ENCODE measurements at regions not wholly inside any gene's neighbourhood (a gene's known extent, or its start where the extent isn't known, plus 50 kb on each side); places are given as distances from the start of the nearest gene placed in this dataset.

DNA sequence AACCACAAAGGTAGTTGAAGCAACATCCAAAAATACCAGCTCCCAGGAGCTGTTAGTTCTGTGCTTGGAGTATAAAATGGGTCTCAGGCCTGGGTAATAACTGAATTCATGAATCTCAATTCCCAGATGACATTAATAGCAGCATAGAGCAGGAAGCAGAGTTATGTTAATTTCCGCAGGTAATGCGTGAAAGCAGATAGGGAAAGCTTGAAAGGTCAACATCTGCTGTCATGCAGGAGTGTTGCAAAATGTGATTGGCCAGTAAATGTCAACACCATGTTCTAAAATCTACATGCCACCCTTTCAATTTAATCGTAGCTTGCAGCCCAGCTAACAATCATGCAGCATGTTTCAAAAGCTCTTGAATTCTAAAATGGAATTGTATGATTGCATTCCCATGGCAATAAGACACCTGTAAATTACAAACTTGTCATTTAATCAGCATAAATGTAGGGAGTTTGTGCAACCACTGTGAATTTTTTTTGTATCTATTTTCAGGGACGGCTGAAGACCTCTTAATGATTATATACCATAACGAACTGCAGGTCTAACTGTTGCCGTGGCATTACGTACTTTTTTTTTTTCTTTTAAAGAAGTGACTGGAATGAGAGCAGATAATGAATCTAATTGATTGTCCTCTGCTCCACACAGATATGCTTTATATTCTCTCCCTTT, 635.8 kb upstream of the FOXG1 start:
- ChIA-PET CTCF (interaction anchor here (0.6 kb wide), 1 partner anchor 336 kb away, joined by 3 read pairs; no protein-coding TSS in a partner anchor), POLR2A (no interaction called here)
- Histone ChIP-seq H3K9ac (ENCODE audit: low read length) (no peak overlapping the region), H3K27me3 (replicated peaks in 1 of 4; ENCODE audit: control extremely low read depth in 1 of 4, control insufficient read depth in 3 of 4, insufficient read depth in 4 of 4, low read length in 3 of 4) (no peaks in the 10 kb centered on the region), H3K79me2 (ENCODE audit: control insufficient read depth, insufficient read depth, low read length) (no peaks in the 10 kb centered on the region), H3K4me2 (replicated peaks; ENCODE audit: low read depth, low read length, poor library complexity, severe bottlenecking) (no peak overlapping the region), H3K27ac (ENCODE audit: low read length in 2 of 2) (no peak overlapping the region), H3K4me1 (ENCODE audit: control insufficient read depth in 2 of 2, insufficient read depth in 2 of 2, low read length in 2 of 2) (no peaks in the 10 kb centered on the region), H4K20me1 (ENCODE audit: control insufficient read depth, insufficient read depth, low read length, poor library complexity, severe bottlenecking) (no peaks in the 10 kb centered on the region), H3K36me3 (replicated peaks in 1 of 2; ENCODE audit: control extremely low read depth in 1 of 2, control insufficient read depth in 1 of 2, extremely low read depth in 1 of 2, insufficient read depth in 2 of 2, low read length in 1 of 2) (no peaks in the 10 kb centered on the region), H3K9me3 (ENCODE audit: control extremely low read depth in 1 of 3, control insufficient read depth in 2 of 3, insufficient read depth in 1 of 3, low read length in 2 of 3) (no peaks in the 10 kb centered on the region), H2AFZ (ENCODE audit: insufficient read depth, low read depth, low read length, poor library complexity, severe bottlenecking) (no peak overlapping the region), H3K4me3 (ENCODE audit: control extremely low read depth in 1 of 5, extremely low read depth in 1 of 5, insufficient read depth in 1 of 5, low read depth in 2 of 5, low read length in 4 of 5) (no peak overlapping the region)
- Mint-ChIP-seq H3K4me3 (no peak overlapping the region), H3K9me3 (ENCODE audit: insufficient read depth) (peaks cover 9% of the 10 kb centered on the region), H3K27ac (no peak overlapping the region), H3K4me1 (no peaks in the 10 kb centered on the region), H3K27me3 (no peaks in the 10 kb centered on the region)
- intact Hi-C loops (cut with micrococcal nuclease), result no loop called here
- no CpG with 5 or more reads among the region's 7 CpGs for WGBS (ENCODE audit: insufficient coverage)
- TF ChIP-seq EZH2 (IDR thresholded peaks at IDR 0.05; ENCODE audit: borderline replicate concordance, insufficient read depth, low read depth, low read length, poor library complexity, severe bottlenecking), result no peak
- TF ChIP-seq, protein P1, sequence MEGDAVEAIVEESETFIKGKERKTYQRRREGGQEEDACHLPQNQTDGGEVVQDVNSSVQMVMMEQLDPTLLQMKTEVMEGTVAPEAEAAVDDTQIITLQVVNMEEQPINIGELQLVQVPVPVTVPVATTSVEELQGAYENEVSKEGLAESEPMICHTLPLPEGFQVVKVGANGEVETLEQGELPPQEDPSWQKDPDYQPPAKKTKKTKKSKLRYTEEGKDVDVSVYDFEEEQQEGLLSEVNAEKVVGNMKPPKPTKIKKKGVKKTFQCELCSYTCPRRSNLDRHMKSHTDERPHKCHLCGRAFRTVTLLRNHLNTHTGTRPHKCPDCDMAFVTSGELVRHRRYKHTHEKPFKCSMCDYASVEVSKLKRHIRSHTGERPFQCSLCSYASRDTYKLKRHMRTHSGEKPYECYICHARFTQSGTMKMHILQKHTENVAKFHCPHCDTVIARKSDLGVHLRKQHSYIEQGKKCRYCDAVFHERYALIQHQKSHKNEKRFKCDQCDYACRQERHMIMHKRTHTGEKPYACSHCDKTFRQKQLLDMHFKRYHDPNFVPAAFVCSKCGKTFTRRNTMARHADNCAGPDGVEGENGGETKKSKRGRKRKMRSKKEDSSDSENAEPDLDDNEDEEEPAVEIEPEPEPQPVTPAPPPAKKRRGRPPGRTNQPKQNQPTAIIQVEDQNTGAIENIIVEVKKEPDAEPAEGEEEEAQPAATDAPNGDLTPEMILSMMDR (IDR thresholded peaks at IDR 0.05), result no peak
- ATAC-seq (ENCODE audit: low read depth) (no peak), DNase-seq (no peak)

DNA sequence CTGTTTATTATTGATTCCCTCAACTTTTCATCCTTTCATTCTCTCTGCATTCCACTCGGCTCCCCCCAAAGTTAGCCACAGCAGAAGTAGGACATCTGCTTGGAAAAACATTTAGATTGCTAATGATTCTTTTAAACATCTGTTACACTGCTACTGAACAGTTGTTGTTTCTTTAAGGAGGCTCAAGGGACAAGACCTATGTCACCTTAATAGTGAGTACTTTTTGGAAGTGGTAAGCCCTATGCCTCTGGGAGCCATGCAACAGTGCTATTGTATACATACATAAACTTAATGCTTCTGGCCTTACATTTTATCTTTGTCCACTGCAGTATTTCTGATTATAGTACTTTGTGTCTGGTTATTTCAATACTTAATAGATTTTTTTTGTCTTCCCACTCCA, 628.2 kb upstream of the FOXG1 start:
- Histone ChIP-seq H2AFZ (ENCODE audit: insufficient read depth, low read depth, low read length, poor library complexity, severe bottlenecking) (no peak overlapping the region), H3K27ac (ENCODE audit: low read length in 2 of 2) (no peak overlapping the region), H3K36me3 (replicated peaks in 1 of 2; ENCODE audit: control extremely low read depth in 1 of 2, control insufficient read depth in 1 of 2, extremely low read depth in 1 of 2, insufficient read depth in 2 of 2, low read length in 1 of 2) (no peaks in the 10 kb centered on the region), H3K4me1 (ENCODE audit: control insufficient read depth in 2 of 2, insufficient read depth in 2 of 2, low read length in 2 of 2) (no peaks in the 10 kb centered on the region), H3K9me3 (ENCODE audit: control extremely low read depth in 1 of 3, control insufficient read depth in 2 of 3, insufficient read depth in 1 of 3, low read length in 2 of 3) (no peaks in the 10 kb centered on the region), H3K4me2 (replicated peaks; ENCODE audit: low read depth, low read length, poor library complexity, severe bottlenecking) (no peak overlapping the region), H3K9ac (ENCODE audit: low read length) (no peak overlapping the region), H3K79me2 (ENCODE audit: control insufficient read depth, insufficient read depth, low read length) (no peaks in the 10 kb centered on the region), H4K20me1 (ENCODE audit: control insufficient read depth, insufficient read depth, low read length, poor library complexity, severe bottlenecking) (no peaks in the 10 kb centered on the region), H3K27me3 (replicated peaks in 1 of 4; ENCODE audit: control extremely low read depth in 1 of 4, control insufficient read depth in 3 of 4, insufficient read depth in 4 of 4, low read length in 3 of 4) (no peaks in the 10 kb centered on the region), H3K4me3 (ENCODE audit: control extremely low read depth in 1 of 5, extremely low read depth in 1 of 5, insufficient read depth in 1 of 5, low read depth in 2 of 5, low read length in 4 of 5) (no peak overlapping the region)
- Mint-ChIP-seq H3K27ac (no peak overlapping the region), H3K9me3 (ENCODE audit: insufficient read depth) (peaks cover 3% of the 10 kb centered on the region), H3K4me3 (no peak overlapping the region), H3K27me3 (no peaks in the 10 kb centered on the region), H3K4me1 (no peaks in the 10 kb centered on the region)
- CTCF ChIA-PET, result no interaction called here
- ATAC-seq (ENCODE audit: low read depth) (no peak), DNase-seq (no peak)
- POLR2A ChIA-PET, result no interaction called here
- TF ChIP-seq, protein P1 (IDR thresholded peaks at IDR 0.05), result no peak
- TF ChIP-seq EZH2 (IDR thresholded peaks at IDR 0.05; ENCODE audit: borderline replicate concordance, insufficient read depth, low read depth, low read length, poor library complexity, severe bottlenecking), result no peak
- no CpG with 5 or more reads among the region's 1 CpG for WGBS (ENCODE audit: insufficient coverage)
- intact Hi-C loops (cut with micrococcal nuclease), result no loop called here
